ENCODE measurements at regions not wholly inside any gene's neighbourhood (a gene's known extent, or its start where the extent isn't known, plus 50 kb on each side); places are given as distances from the start of the nearest gene placed in this dataset.
"Not testable (repeated sequence)": the region's sequence is repeated elsewhere in the genome, so short reads cannot be mapped to it uniquely, and the experiment has no call there.

- not testable (repeated sequence) for H2AFZ ChIP-seq (ENCODE audit: low read depth, low read length); H3K27ac Mint-ChIP-seq (ENCODE audit: unreplicated experiment); DNase-seq (ENCODE audit: low read depth); H3K9ac ChIP-seq (ENCODE audit: low read length); H3K9me3 ChIP-seq (ENCODE audit: insufficient read depth, low read depth, low read length); H3K36me3 ChIP-seq (ENCODE audit: insufficient read depth, low read length); H3K4me1 ChIP-seq (ENCODE audit: insufficient read depth, low read length); H3K9me3 Mint-ChIP-seq (ENCODE audit: unreplicated experiment); FAIRE-seq; H3K4me3 Mint-ChIP-seq (ENCODE audit: unreplicated experiment); H3K79me2 ChIP-seq (ENCODE audit: insufficient read depth, low read length); H4K20me1 ChIP-seq (ENCODE audit: insufficient read depth, low read length); H3K27me3 ChIP-seq (ENCODE audit: insufficient read depth, low read length); H3K4me1 Mint-ChIP-seq (ENCODE audit: low read depth, unreplicated experiment); H3K27ac ChIP-seq (ENCODE audit: low read depth, low read length); H3K4me3 ChIP-seq (ENCODE audit: insufficient read depth, low read depth, low read length); H3K4me2 ChIP-seq (ENCODE audit: low read length); H3K36me3 Mint-ChIP-seq (ENCODE audit: low read depth, unreplicated experiment)
- H3K27me3 Mint-ChIP-seq (ENCODE audit: low read depth, unreplicated experiment): peaks cover 32% of the 10 kb centered on the region
Observed at GRCh38 chr3:176321532-176321931, 875.8 kb downstream of the TBL1XR1 start.

GRCh38 chr3:176321099-176321498, 876.2 kb downstream of the TBL1XR1 start:
- Histone ChIP-seq H3K4me3 (ENCODE audit: insufficient read depth, low read depth, low read length) (no peak overlapping the region), H2AFZ (ENCODE audit: low read depth, low read length) (no peak overlapping the region), H3K27me3 (ENCODE audit: insufficient read depth, low read length) (no peaks in the 10 kb centered on the region), H3K9me3 (ENCODE audit: insufficient read depth, low read depth, low read length) (no peaks in the 10 kb centered on the region), H3K4me2 (ENCODE audit: low read length) (no peak overlapping the region), H4K20me1 (ENCODE audit: insufficient read depth, low read length) (no peaks in the 10 kb centered on the region), H3K36me3 (ENCODE audit: insufficient read depth, low read length) (no peaks in the 10 kb centered on the region), H3K4me1 (ENCODE audit: insufficient read depth, low read length) (no peaks in the 10 kb centered on the region), H3K27ac (ENCODE audit: low read depth, low read length) (no peak overlapping the region), H3K9ac (ENCODE audit: low read length) (no peak overlapping the region), H3K79me2 (ENCODE audit: insufficient read depth, low read length) (no peaks in the 10 kb centered on the region)
- Mint-ChIP-seq H3K4me1 (ENCODE audit: low read depth, unreplicated experiment) (no peaks in the 10 kb centered on the region), H3K27ac (ENCODE audit: unreplicated experiment) (no peak overlapping the region), H3K9me3 (ENCODE audit: unreplicated experiment) (peaks cover 7% of the 10 kb centered on the region), H3K4me3 (ENCODE audit: unreplicated experiment) (no peak overlapping the region), H3K36me3 (ENCODE audit: low read depth, unreplicated experiment) (no peaks in the 10 kb centered on the region), H3K27me3 (ENCODE audit: low read depth, unreplicated experiment) (peaks cover 28% of the 10 kb centered on the region)
- TF ChIP-seq EZH2 (IDR thresholded peaks at IDR 0.05; ENCODE audit: insufficient read depth, low read length) (no peak), CTCF (IDR thresholded peaks at IDR 0.05; ENCODE audit: insufficient read depth, low read depth, low read length) (no peak)
- DNase-seq (ENCODE audit: low read depth): no peak
- no peak for FAIRE-seq

- no peak for FAIRE-seq
- no peak for DNase-seq (ENCODE audit: low read depth)
- H3K27me3 ChIP-seq (ENCODE audit: insufficient read depth, low read length): no peaks in the 10 kb centered on the region
- no peak overlapping the region for H3K4me3 ChIP-seq (ENCODE audit: insufficient read depth, low read depth, low read length)
- H3K4me2 ChIP-seq (ENCODE audit: low read length): no peak overlapping the region
- no peak overlapping the region for H3K27ac ChIP-seq (ENCODE audit: low read depth, low read length)
- no peak overlapping the region for H2AFZ ChIP-seq (ENCODE audit: low read depth, low read length)
- no peak overlapping the region for H3K27ac Mint-ChIP-seq (ENCODE audit: unreplicated experiment)
- TF ChIP-seq EZH2 (IDR thresholded peaks at IDR 0.05; ENCODE audit: insufficient read depth, low read length) (no peak), CTCF (IDR thresholded peaks at IDR 0.05; ENCODE audit: insufficient read depth, low read depth, low read length) (no peak)
- H3K9me3 Mint-ChIP-seq (ENCODE audit: unreplicated experiment): no peaks in the 10 kb centered on the region
- no peaks in the 10 kb centered on the region for H3K27me3 Mint-ChIP-seq (ENCODE audit: low read depth, unreplicated experiment)
- no peaks in the 10 kb centered on the region for H3K36me3 ChIP-seq (ENCODE audit: insufficient read depth, low read length)
- no peaks in the 10 kb centered on the region for H3K9me3 ChIP-seq (ENCODE audit: insufficient read depth, low read depth, low read length)
- H3K79me2 ChIP-seq (ENCODE audit: insufficient read depth, low read length): no peaks in the 10 kb centered on the region
- no peaks in the 10 kb centered on the region for H3K4me1 Mint-ChIP-seq (ENCODE audit: low read depth, unreplicated experiment)
- no peak overlapping the region for H3K9ac ChIP-seq (ENCODE audit: low read length)
- H3K4me3 Mint-ChIP-seq (ENCODE audit: unreplicated experiment): no peak overlapping the region
- H3K4me1 ChIP-seq (ENCODE audit: insufficient read depth, low read length): no peaks in the 10 kb centered on the region
- H3K36me3 Mint-ChIP-seq (ENCODE audit: low read depth, unreplicated experiment): no peaks in the 10 kb centered on the region
- H4K20me1 ChIP-seq (ENCODE audit: insufficient read depth, low read length): no peaks in the 10 kb centered on the region
Observed at GRCh38 chr3:176313426-176313825, 883.9 kb downstream of the TBL1XR1 start.

Measured in astrocyte (in vitro differentiated cells and primary cell).